GM18505 (cell line): ENCODE measurements at regions not wholly inside any gene's neighbourhood (a gene's known extent, or its start where the extent isn't known, plus 50 kb on each side); places are given as distances from the start of the nearest gene placed in this dataset.
A peak's percentile ranks its signal among the peaks of the same experiment; 100 is the strongest.
"Not testable (repeated sequence)": the region's sequence is repeated elsewhere in the genome, so short reads cannot be mapped to it uniquely, and the experiment has no call there.

Experiments
- ATAC-seq: cut with Tn5 transposase; IDR thresholded peaks from one replicate; pipeline ENCODE4 v1.9.1; 2021; ENCODE audit not compliant: unreplicated experiment
- POLR2A ChIP-seq: IDR thresholded peaks from 4 replicates; pipeline ENCODE4 v1.6.1; 2011; ENCODE audit warnings: borderline replicate concordance; ENCODE audit not compliant: insufficient read depth, insufficient read length; ENCODE audit errors: extremely low read depth

DNA sequence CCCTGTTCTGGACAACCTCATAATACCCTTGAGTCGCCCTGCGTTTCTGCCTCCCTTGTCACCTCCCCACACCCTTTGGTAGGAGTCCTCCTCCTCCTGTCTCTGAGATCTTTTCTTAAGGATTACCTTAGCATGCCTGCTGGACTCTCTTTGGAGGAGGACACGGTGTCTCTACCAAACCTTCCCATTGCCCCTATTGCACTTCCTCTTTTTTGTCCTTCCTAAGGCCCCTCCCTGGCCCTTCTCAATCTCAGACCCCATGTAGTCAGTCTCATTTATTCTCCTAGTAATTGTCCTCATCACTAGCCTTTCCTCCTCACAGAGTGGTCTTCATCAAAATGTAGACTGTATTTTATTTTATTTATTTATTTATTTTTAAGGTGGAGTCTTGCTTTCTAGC lies 335.0 kb upstream of the SFRP2 start:
- TF ChIP-seq POLR2A, result no peak
- no peak for ATAC-seq

DNA sequence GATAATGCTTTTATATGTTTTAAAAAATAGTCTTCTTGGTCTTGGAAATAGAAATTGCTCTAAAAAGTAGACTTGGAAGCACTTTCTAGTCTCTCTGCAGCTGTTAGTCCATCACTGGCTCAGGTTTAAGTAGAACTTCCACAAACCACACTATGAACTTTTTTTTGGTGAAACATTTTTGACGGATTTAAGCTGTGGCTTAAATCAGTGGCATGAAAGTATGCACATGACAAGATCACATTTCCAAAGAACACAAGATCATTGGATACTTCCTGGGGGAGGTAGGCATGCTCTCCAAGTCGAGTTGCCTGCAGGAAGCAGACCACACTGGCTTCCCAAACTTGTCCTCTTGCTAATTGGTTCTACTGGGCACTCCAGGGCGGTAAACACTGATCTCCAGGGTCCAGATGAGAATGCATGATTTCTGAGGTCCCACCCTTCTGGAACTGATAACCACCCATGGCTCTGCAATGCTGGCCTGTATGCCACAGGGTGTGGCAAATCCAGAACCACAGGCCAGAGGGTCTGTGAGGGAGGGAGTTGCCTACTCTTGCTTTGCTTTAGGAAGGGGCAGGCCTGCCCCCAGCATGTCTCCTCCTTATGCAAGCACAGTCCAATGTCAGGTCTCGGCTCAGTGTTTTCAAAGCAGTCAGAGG lies 331.9 kb upstream of the SFRP2 start:
- ATAC-seq, result no peak
- no peak for TF ChIP-seq POLR2A

DNA sequence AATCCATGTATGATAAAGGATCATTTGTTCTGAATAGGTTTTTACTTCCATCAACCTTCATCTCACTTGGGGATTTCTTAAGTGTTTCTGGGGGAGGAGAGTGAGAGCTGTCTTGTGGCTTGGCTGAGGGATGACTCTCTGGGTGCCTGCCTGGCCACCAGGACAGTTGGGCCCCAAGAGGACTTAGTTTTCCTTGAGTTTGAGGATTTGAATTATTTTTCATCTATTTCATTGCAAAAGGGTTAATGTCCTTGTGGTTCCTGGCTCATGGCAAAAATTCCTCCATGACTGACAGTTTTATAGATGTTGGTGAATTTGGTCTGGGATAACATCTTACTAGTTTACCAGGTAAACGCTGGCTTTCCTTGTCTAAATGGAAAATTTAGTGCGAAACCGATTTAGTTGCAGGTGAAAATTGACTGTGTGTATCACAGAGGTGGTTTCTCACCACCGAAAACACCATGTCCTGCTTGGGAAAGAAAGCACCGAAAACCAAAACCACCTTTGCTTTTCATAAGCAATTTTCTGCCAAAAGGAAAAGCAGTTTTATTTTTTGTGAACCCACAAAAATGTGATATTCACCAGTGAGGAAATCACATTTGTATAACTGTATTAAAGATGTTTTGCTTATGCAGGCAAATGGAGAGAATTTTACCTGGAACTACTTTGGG lies 331.3 kb upstream of the SFRP2 start:
- no peak for TF ChIP-seq POLR2A
- ATAC-seq, result no peak

DNA sequence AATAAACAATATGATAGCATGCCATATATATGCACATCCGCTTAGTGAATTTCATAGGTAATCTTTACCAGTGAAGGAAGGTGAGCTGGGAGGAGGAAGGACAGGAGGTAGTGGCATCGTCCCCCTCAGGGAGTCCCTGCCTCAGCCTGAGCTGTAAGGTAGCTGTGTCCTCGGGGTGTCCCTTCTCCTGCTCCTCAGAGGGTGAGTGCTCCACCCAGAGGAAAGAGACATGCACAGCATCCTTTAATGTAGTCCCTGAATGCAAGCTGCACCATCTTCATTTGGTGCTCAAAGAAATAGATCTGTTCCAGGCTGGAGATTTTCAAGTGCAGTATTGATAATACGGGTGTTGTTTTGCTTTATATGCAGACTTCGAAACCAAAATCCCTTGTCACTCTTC lies 330.4 kb upstream of the SFRP2 start:
- ATAC-seq, result no peak
- TF ChIP-seq POLR2A, result no peak

DNA sequence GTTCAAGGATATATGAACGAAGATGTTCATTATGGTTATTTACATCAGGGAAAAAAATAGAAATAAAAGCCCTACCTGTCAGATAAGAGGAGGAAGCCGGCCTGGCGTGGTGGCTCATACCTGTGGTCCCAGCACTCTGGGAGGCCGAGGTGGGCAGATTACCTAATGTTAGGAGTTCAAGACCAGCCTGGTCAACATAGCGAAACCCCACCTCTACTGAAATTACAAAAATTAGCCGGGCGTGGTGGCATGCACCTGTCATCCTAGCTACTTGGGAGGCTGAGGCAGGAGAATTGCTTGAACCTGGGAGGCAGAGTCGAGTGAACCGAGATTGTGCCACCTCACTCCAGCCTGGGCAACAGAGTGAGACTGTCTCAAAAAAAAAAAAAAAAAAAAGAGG lies 328.8 kb upstream of the SFRP2 start:
- not testable (repeated sequence) for ATAC-seq

DNA sequence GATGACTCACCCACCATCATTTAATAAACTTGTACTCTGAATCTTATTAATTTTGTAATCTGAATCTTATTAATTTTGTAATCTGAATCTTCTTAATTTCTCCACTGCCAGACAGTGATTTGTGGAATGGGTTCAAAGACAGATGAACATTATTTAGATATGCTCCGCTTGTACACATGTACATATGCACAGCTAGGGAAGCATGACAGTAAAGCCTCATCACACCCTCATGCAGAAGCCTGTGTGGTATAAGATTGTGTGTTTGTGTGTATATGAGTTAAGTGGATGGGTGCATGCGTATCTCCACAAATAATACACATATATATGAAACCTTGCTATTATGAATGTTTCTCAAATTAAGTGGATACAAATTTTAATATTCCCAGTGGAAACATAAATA lies 318.5 kb upstream of the SFRP2 start:
- ATAC-seq, result no peak
- TF ChIP-seq POLR2A, result no peak

DNA sequence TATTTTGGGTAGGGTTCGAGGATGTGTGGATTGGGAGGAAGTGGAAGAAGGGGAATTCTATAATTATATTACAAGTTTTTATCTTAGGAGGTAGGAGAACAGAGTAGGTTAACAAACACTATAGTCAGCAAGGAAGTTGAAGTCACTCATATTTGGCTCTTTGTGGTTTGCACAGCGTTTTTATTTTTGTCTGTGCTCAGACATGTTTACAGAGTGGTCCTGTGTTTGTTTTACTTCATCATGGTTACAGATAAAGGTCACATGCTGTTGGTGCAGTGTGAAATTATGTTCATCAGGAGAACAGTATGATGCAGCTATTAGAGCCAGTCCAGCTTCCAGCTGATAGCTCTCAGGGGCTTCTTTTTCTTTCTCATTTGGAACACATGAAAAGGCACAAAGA lies 299.9 kb upstream of the SFRP2 start:
- ATAC-seq, result no peak
- TF ChIP-seq POLR2A, result no peak

DNA sequence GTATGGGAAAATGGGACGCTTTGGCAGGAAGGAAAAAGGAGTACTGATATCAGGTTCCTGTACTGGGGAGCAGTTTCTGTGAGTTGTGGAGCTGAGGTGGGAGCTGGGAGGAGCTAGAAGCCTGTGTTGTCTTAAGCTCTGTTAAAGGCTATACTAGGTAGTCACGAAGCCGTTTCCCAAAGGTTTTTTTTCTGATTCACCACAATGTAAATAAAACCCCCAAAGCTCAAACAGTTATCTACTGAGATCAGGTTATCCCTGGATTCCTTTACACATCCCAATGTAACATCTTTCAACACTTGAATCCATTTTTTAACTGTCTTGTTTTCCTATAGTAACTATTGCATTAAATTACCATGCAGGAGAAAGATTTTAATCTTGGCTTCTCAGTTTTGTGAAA lies 297.4 kb upstream of the SFRP2 start:
- ATAC-seq, result no peak
- no peak for TF ChIP-seq POLR2A

DNA sequence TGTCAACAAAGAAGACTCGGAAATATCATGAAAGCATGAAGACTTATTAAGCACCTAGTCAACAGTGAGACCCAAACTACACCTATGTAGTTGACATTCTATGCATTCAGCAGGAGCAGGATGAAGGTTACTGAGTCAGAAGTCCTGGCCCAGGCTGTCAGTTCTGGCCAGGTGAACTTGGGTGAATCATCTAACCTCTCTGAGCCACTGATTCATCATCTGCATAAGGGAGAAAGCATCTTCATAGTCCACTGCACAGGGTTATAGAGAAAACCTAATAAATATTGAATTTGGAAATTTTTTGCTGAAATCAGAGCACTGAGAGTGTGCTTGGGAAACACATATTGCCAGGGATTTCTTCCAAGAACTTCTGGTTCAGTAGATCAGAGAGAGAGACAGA lies 296.0 kb upstream of the SFRP2 start:
- no peak for TF ChIP-seq POLR2A

DNA sequence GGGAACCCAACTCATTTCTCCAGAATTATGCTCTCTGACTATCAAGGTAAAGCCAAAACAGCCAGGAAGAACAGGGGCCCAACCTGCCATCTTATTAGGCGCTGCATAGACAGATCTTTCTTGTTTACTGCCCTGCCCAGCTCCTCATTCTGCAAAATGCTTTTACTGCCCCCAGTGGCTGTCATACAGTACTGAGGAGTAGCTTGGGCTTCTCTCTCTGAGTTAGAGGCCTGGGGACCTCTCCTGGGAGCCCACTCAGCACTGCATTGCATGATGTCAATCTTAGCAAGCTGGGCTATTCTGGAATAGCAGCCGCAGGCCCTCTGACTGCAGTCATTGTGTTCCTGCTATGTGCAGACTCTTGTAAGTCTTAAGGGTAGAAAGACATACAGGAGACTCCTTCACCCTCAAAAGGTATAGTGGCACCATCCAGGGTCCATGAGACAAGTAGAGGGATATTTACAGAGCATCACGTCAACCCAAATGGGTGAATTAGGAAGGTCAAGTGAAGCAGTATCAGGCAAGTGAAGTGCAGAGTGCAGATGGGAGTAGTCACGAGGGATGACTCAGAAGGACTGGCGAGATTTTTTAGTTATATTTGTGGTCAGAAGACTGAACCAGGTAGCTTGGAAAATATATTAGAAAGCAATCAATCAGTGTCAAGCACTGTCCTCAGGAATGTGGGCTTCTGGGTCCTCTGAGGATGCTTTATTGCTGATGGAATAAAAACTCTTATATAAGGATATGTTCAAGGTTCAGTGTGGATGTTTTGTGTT lies 294.1 kb upstream of the SFRP2 start:
- peak; percentile 62 for ATAC-seq
- TF ChIP-seq POLR2A, result no peak

More for the DNA sequence above, 296.0 kb upstream of the SFRP2 start:
- ATAC-seq, result no peak

DNA sequence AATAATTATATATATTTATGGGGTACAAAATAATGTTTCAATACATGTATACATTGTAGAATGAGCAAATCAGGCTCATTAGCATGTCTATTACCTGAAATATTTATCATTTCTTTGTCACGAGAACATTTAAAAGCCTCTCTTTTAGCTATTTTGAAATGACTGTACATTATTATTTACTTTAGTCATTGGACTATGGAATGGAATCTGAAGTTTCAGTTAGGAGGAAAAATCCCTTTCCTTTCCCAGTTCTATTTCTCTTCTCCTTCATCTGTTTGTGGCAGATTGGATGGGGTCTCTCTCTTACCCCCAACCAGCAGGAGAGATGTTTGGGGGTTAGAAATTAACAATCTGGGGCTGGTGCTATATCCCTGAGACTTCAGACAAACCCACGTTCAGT lies 292.5 kb upstream of the SFRP2 start:
- no peak for ATAC-seq
- TF ChIP-seq POLR2A, result no peak

DNA sequence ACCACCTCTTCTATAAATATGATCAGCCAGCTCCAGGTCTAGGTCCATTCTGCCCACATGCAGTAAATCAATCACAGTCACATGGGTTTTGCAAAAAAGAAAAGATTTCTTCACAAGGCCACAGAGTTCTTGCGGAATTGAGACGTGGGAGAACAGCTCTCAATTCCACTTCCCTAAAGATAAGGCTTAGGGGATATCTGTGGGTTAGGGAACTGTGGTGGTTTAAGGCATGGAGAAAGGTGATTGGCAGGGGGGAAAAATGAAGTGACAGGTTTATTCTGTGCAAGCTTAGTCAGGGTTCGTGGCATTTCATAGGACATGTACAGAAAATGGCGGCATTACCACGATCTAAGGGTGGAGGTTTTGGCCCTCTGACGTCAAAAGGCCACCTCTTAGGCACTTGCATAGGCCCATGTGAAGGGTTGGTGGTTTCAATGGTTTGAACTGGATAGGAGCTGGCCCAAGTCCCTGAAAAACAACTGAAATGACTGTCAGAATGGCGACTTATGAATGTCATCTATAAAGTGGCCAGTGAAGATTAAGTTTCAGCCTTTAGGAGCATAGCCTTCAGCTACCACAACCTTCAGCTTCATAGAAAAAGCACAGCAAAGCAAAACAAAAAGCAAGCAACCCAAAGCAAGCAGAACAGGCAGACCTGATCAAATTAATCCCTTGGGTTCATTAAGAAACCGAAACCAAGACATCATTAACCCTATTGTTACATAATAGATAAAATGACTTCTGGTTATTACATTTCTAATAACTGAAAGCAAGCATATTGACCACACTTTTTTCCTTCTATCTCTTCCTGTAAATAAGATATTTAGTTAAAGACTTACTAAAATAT lies 289.8 kb upstream of the SFRP2 start:
- no peak for TF ChIP-seq POLR2A
- ATAC-seq, result no peak

DNA sequence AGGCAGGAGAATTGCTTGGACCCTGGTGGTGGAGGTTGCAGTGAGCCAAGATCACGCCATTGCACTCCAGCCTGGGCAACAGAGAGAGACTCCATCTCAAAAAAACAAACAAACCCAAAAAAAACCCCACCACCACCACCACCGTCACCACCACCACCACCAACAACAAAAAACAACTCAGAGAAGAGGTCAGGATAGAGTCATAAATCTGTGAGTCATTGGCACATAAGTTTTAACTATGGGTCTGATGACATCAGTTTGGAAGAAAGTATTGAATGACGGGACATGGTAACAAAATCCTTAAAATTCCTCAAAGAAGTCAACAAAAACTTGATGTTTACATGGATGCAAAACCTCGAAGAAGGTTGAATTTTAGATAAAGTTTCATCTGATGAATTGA lies 288.0 kb upstream of the SFRP2 start:
- no peak for ATAC-seq
- TF ChIP-seq POLR2A, result no peak

DNA sequence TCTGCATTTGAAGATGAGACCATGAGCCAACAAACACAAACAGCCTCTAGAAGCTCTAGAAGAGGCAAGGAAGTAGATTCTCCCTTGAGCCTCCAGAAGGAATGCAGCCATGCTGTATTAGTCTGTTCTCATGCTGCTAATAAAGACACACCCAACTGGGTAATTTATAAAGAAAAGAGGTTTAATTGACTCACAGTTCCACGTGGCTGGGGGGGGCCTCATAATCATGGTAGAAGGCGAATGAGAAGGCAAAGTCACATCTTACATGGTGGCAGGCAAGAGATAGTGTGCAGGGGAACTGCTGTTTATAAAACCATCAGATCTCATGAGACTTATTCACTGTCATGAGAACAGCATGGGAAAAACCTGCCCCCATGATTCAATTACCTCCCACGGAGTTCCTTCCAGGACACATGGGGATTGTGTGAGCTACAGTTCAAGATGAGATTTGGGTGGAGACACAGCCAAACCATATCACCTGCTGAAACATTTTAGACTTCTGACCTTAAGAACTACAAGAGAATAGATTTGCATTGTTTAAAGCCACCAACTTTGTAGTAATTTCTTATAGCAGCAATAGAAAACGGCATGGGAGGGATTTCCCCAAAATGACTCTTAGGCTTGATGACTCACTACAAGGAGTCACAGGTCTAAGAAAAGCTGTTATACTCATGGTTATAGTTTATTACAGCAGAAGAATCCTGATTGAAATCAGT lies 284.4 kb upstream of the SFRP2 start:
- peak; percentile 53 for ATAC-seq
- no peak for TF ChIP-seq POLR2A
